Breast epithelium (tissue), 4 donors: ENCODE measurements at regions not wholly inside any gene's neighbourhood (a gene's known extent, or its start where the extent isn't known, plus 50 kb on each side); places are given as distances from the start of the nearest gene placed in this dataset.
"Not testable (repeated sequence)": the region's sequence is repeated elsewhere in the genome, so short reads cannot be mapped to it uniquely, and the experiment has no call there.

Experiments used
- DNase-seq, 2 donors: peaks; one replicate each; pipeline ENCODE4 v3.0.0-alpha.2; 2019; ENCODE audit warnings: low spot score in 2 of 2
- H3K27ac ChIP-seq, 2 donors: fragments of 200-600 bp; sonication (generic) in 1 of 2; one replicate each; pipeline ENCODE4 v1.5.1; 2016 to 2019; ENCODE audit warnings: mild to moderate bottlenecking in 1 of 2
- H3K27me3 ChIP-seq, 2 donors: fragments of 200-600 bp; sonication (generic) in 1 of 2; one replicate each; pipeline versions ENCODE4 v1.5.1 to v1.6.0; 2017 to 2019; ENCODE audit warnings: control low read depth in 1 of 2, mild to moderate bottlenecking in 1 of 2
- H3K36me3 ChIP-seq: fragments of 200-600 bp; one replicate; pipeline ENCODE4 v1.5.1; 2019
- H3K4me1 ChIP-seq, 2 donors: fragments of 200-600 bp; sonication (generic); one replicate each; pipeline ENCODE4 v1.5.1; 2016 to 2019; ENCODE audit warnings: control low read depth in 1 of 2
- H3K4me3 ChIP-seq, 3 donors: fragments of 200-600 bp; sonication (generic); 1 replicate in 2 of 3; 2 replicates in 1 of 3; pipeline ENCODE4 v1.5.1; 2016 to 2019; ENCODE audit warnings: mild to moderate bottlenecking in 3 of 3, moderate library complexity in 2 of 3
- H3K9me3 ChIP-seq, 2 donors: fragments of 200-600 bp; sonication (generic) in 1 of 2; one replicate each; pipeline ENCODE4 v1.5.1; 2016 to 2019; ENCODE audit warnings: control low read depth in 1 of 2
- POLR2A ChIP-seq: fragments of 450-650 bp; IDR thresholded peaks from one replicate; pipeline ENCODE4 v1.6.1; 2016; ENCODE audit warnings: antibody characterized with exemption, mild to moderate bottlenecking, moderate library complexity
- POLR2AphosphoS5 ChIP-seq, 3 donors: sonication (generic); formaldehyde crosslinking; IDR thresholded peaks; one replicate each; pipeline ENCODE4 v1.6.1; 2017; ENCODE audit warnings: antibody characterized with exemption in 3 of 3
- intact Hi-C: fragments of 100-400 bp; cut with DNase I; formaldehyde crosslinking; loops from one replicate; pipeline ENCODE4 v1.15.1; 2023; ENCODE audit warnings: low total_unique reads
- TF ChIP-seq, protein P1 (sequence below), 3 donors: fragments of 450-650 bp; IDR thresholded peaks; one replicate each; pipeline ENCODE4 v1.5.1; 2016 to 2017; ENCODE audit warnings: antibody characterized with exemption in 3 of 3, mild to moderate bottlenecking in 3 of 3, moderate library complexity in 3 of 3

DNA sequence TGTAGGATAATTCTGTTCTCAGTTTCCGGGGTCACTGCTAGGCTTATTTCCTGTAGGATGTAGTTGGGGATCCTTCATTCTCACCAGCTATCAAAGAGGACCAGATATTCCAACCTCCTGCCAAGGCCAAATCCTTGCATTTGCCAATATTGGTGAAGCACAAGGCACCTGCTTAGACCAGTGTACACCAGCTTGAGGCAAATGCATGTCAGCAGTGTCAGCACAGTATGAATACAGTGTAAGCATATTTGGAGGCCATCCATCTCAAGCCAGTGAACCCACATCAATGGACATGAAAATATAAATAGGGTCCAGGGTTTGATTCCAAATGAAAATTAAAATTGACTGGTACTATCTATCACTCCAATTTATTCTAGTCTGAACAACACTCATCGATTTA is 88.0 kb upstream of the MAPRE2 start:
- Histone ChIP-seq H3K4me1 (no peaks in the 10 kb centered on the region), H3K36me3 (no peaks in the 10 kb centered on the region), H3K27me3 (no peaks in the 10 kb centered on the region), H3K27ac (no peak overlapping the region), H3K9me3 (no peaks in the 10 kb centered on the region), H3K4me3 (no peak overlapping the region)
- intact Hi-C loops = no loop called here
- TF ChIP-seq, protein P1, sequence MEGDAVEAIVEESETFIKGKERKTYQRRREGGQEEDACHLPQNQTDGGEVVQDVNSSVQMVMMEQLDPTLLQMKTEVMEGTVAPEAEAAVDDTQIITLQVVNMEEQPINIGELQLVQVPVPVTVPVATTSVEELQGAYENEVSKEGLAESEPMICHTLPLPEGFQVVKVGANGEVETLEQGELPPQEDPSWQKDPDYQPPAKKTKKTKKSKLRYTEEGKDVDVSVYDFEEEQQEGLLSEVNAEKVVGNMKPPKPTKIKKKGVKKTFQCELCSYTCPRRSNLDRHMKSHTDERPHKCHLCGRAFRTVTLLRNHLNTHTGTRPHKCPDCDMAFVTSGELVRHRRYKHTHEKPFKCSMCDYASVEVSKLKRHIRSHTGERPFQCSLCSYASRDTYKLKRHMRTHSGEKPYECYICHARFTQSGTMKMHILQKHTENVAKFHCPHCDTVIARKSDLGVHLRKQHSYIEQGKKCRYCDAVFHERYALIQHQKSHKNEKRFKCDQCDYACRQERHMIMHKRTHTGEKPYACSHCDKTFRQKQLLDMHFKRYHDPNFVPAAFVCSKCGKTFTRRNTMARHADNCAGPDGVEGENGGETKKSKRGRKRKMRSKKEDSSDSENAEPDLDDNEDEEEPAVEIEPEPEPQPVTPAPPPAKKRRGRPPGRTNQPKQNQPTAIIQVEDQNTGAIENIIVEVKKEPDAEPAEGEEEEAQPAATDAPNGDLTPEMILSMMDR (IDR thresholded peaks at IDR 0.05) = no peak
- no peak for DNase-seq

DNA sequence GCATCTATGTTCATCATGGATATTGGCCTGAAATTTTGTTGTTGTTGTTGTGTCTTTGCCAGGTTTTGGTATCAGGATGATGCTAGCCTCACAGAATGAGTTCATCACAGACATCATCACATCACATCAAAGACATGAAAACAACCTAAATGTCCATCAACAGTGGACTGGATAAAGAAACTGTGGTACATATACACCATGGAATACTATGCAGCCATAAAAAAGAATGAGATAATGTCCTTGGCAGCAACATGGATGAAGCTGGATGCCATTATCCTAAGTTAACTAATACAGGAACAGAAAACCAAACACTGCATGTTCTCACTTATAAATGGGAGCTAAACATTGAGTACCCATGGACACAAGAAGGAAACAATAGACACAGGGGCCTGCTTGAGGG is 85.7 kb upstream of the MAPRE2 start:
- DNase-seq, H3K9me3 ChIP-seq, H3K27ac ChIP-seq, intact Hi-C loops, H3K36me3 ChIP-seq, H3K4me3 ChIP-seq, H3K27me3 ChIP-seq, H3K4me1 ChIP-seq: not testable (repeated sequence)

DNA sequence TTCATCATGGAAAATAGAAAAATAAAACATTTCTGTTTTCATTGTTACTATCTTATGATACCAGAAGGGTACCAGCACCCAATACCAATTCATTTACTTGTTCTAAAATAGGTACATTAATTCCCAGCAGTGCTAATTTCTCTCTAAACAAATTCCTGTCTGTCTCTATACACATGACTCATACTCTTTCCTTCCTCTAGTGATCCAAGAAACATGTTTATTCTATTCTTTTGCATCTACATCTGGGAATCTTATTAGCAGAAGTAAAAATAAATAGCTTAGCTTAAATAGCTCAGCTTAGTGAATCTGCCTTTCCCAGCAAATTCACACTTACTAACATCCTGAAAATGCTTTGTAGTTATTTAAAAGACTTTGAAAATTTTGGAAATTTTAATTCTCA is 84.5 kb upstream of the MAPRE2 start:
- Histone ChIP-seq H3K4me1 (no peaks in the 10 kb centered on the region), H3K27me3 (no peaks in the 10 kb centered on the region), H3K27ac (no peak overlapping the region), H3K36me3 (no peaks in the 10 kb centered on the region), H3K4me3 (no peak overlapping the region), H3K9me3 (no peaks in the 10 kb centered on the region)
- intact Hi-C loops = no loop called here
- TF ChIP-seq, protein P1 (IDR thresholded peaks at IDR 0.05) = no peak
- no peak for DNase-seq

DNA sequence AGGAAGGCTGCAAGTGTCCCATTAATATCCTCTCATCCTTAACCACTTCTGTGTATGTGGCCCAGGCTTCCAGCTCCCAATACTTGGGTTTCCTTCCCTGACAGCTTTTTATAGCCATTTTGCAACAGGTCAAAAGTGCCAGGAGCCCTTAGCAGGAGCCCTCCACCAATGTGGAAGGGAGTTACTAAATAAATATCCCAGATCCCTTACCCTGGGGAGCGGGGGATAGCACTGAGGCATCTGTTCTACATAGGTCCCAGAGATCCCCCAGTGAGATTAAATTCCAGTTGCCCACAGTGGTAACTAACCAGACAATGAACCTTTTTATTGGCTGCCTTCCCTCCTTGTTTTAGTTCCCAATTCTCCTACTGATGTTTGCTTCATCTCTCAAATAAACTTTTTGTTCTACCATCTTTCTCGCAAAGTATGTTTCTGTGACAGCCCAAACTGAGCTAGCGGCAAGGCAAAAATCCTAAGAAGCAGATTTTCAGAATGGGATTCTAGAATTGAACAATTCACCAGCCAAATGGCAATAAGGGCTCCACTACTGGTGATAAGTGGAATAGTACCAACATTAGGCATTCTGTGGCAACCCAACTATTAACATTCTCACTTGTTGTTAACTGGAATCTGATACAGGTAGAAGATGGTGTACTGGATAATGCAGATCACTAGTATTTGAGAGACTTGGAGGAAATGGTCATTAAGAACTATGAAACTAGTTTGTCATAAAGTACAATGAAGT is 83.9 kb upstream of the MAPRE2 start:
- Histone ChIP-seq H3K4me1 (no peaks in the 10 kb centered on the region), H3K4me3 (no peak overlapping the region), H3K27me3 (no peaks in the 10 kb centered on the region), H3K27ac (peak overlapping the region in 1 of 2 donors; percentile 60), H3K36me3 (no peaks in the 10 kb centered on the region), H3K9me3 (no peaks in the 10 kb centered on the region)
- TF ChIP-seq, protein P1 (IDR thresholded peaks at IDR 0.05) = no peak
- TF ChIP-seq POLR2AphosphoS5 (IDR thresholded peaks at IDR 0.05) (no peak), POLR2A (no peak)
- DNase-seq = no peak
- intact Hi-C loops = no loop called here

DNA sequence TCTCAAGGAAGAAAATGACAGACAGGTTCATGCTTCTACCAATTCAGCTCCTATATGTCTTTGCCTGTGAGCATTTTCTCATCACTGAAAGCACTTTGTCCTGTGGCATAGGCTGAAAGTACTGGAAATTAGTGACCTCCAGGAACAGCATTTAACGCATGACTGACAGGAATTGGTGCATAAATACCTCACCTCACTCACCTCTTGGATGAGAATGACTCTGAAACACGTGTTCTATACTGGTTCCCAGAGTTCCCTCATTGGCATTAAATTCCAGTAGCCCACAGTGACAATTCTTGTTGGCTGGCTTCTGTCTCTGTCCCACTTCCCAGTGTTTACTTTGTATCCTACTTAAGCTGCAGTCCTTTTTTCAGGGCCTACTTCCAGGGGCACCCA is 83.4 kb upstream of the MAPRE2 start:
- TF ChIP-seq POLR2A (no peak), POLR2AphosphoS5 (IDR thresholded peaks at IDR 0.05) (no peak)
- TF ChIP-seq, protein P1 (IDR thresholded peaks at IDR 0.05) = no peak
- intact Hi-C loops = no loop called here
- Histone ChIP-seq H3K36me3 (no peaks in the 10 kb centered on the region), H3K27ac (peak overlapping the region in 1 of 2 donors; percentile 60), H3K4me1 (no peaks in the 10 kb centered on the region), H3K27me3 (no peaks in the 10 kb centered on the region), H3K9me3 (no peaks in the 10 kb centered on the region), H3K4me3 (no peak overlapping the region)
- DNase-seq = no peak
